H1 (cell line): ENCODE measurements at regions not wholly inside any gene's neighbourhood (a gene's known extent, or its start where the extent isn't known, plus 50 kb on each side); places are given as distances from the start of the nearest gene placed in this dataset.

ENCODE experiments used
- CTCF ChIA-PET: fragments of 300-600 bp; sonication (Branson Sonifier 250); formaldehyde crosslinking; loops from one replicate; lab custom pipeline; 2021; ENCODE audit not compliant: partially characterized antibody; lab: Charles Lee
- POLR2A ChIA-PET: fragments of 300-600 bp; sonication (Branson Sonifier 250); formaldehyde crosslinking; loops from one replicate; lab custom pipeline; 2021; ENCODE audit warnings: inconsistent platforms; ENCODE audit not compliant: partially characterized antibody; lab: Charles Lee
- DNase-seq, 2 experiments: peaks; one replicate each; pipeline versions ENCODE4 v3.0.0 to v3.0.0-alpha.2; 2010 to 2022; ENCODE audit warnings: low spot score in 2 of 2, low read depth in 1 of 2, mixed read lengths in 1 of 2
- FAIRE-seq: peaks from 2 replicates; lab custom pipeline; 2011; peaks lifted over from hg19 to GRCh38; lab: Jason Lieb, UNC
- H2AFZ ChIP-seq: 2 replicates; pipeline ENCODE4 v1.8.1; 2012; ENCODE audit warnings: low read length, inconsistent platforms
- H2AK5ac ChIP-seq: 2 replicates; pipeline ENCODE4 v1.6.1; 2013; ENCODE audit warnings: low read depth, low read length
- H2BK120ac ChIP-seq: replicated peaks from 2 replicates; pipeline ENCODE3; 2013; ENCODE audit warnings: low read depth, low read length, inconsistent platforms
- H2BK12ac ChIP-seq: 2 replicates; pipeline ENCODE4 v1.6.1; 2013; ENCODE audit warnings: low read depth, low read length
- H2BK15ac ChIP-seq: 2 replicates; pipeline ENCODE4 v1.6.1; 2013; ENCODE audit warnings: low read length
- H2BK20ac ChIP-seq: 2 replicates; pipeline ENCODE4 v1.6.1; 2013; ENCODE audit warnings: low read length
- H2BK5ac ChIP-seq: 2 replicates; pipeline ENCODE4 v1.6.1; 2013; ENCODE audit warnings: low read depth, low read length
- H3K14ac ChIP-seq: 2 replicates; pipeline ENCODE4 v1.6.1; 2013; ENCODE audit warnings: inconsistent platforms; ENCODE audit not compliant: insufficient read length
- H3K18ac ChIP-seq: 2 replicates; pipeline ENCODE4 v1.6.1; 2013; ENCODE audit warnings: low read length; ENCODE audit errors: extremely low read depth
- H3K23ac ChIP-seq: 2 replicates; pipeline ENCODE4 v1.6.1; 2013; ENCODE audit warnings: inconsistent platforms; ENCODE audit not compliant: insufficient read length
- H3K23me2 ChIP-seq: 2 replicates; pipeline ENCODE4 v1.6.1; 2013; ENCODE audit warnings: low read depth, low read length
- H3K27ac ChIP-seq: 2 replicates; pipeline ENCODE4 v1.6.1; 2011; ENCODE audit warnings: low read depth, low read length, inconsistent platforms
- H3K27me3 ChIP-seq, 4 experiments: replicated peaks in 1 of 4; 1 replicate in 1 of 4; 2 replicates in 3 of 4; pipeline versions ENCODE4 v1.6.1 to v1.8.1; 2011 to 2013; ENCODE audit warnings: low read length in 3 of 4, mild to moderate bottlenecking in 3 of 4, inconsistent platforms in 2 of 4, mixed read lengths in 2 of 4, moderate library complexity in 1 of 4; ENCODE audit not compliant: control insufficient read depth in 3 of 4, insufficient read depth in 3 of 4; ENCODE audit errors: extremely low read depth in 1 of 4
- H3K36me3 ChIP-seq, 4 experiments: 2 replicates each; pipeline versions ENCODE4 v1.6.1 to v1.8.1; 2011 to 2013; ENCODE audit warnings: mild to moderate bottlenecking in 4 of 4, low read length in 3 of 4, moderate library complexity in 2 of 4, control low read depth in 1 of 4, inconsistent platforms in 1 of 4; ENCODE audit not compliant: insufficient read depth in 4 of 4, control insufficient read depth in 2 of 4
- H3K4ac ChIP-seq: replicated peaks from 2 replicates; pipeline ENCODE3; 2013; ENCODE audit warnings: low read length, low read depth, mixed read lengths, inconsistent platforms; ENCODE audit not compliant: insufficient read length
- H3K4me1 ChIP-seq, 4 experiments: replicated peaks in 1 of 4; 1 replicate in 1 of 4; 2 replicates in 3 of 4; pipeline versions ENCODE4 v1.6.1 to v1.8.1; 2011 to 2013; ENCODE audit warnings: low read length in 3 of 4, inconsistent platforms in 2 of 4, mixed read lengths in 1 of 4; ENCODE audit not compliant: insufficient read depth in 4 of 4, control insufficient read depth in 3 of 4
- H3K4me2 ChIP-seq, 2 experiments: 2 replicates each; pipeline versions ENCODE4 v1.6.1 to v1.8.1; 2011 to 2013; ENCODE audit warnings: low read depth in 2 of 2, low read length in 2 of 2, control low read depth in 1 of 2, inconsistent platforms in 1 of 2, mild to moderate bottlenecking in 1 of 2; ENCODE audit not compliant: insufficient read depth in 1 of 2
- H3K4me3 ChIP-seq, 4 experiments: fragments of 200-600, 300-600 bp in 1 of 4; sonication (generic), shearing (Covaris generic), sonication (Bioruptor Twin) in 1 of 4; 2 replicates each; pipeline versions ENCODE4 v1.5.1 to v1.8.1; 2011 to 2016; ENCODE audit warnings: low read length in 4 of 4, low read depth in 3 of 4, control low read depth in 2 of 4, inconsistent platforms in 2 of 4, mild to moderate bottlenecking in 2 of 4, mixed read lengths in 1 of 4, moderate library complexity in 1 of 4; ENCODE audit not compliant: insufficient read depth in 2 of 4; ENCODE audit errors: extremely low read depth in 1 of 4
- H3K56ac ChIP-seq: replicated peaks from 2 replicates; pipeline ENCODE3; 2013; ENCODE audit warnings: low read depth, mild to moderate bottlenecking, mixed read lengths, low read length, inconsistent platforms; ENCODE audit not compliant: insufficient read length
- H3K79me1 ChIP-seq: 2 replicates; pipeline ENCODE4 v1.6.1; 2013; ENCODE audit warnings: low read depth, low read length, control low read depth
- H3K79me2 ChIP-seq, 2 experiments: 2 replicates each; pipeline versions ENCODE4 v1.6.1 to v1.8.1; 2012 to 2013; ENCODE audit warnings: low read length in 2 of 2, mild to moderate bottlenecking in 2 of 2, inconsistent platforms in 1 of 2; ENCODE audit not compliant: insufficient read depth in 2 of 2, control insufficient read depth in 1 of 2
- H3K9ac ChIP-seq, 4 experiments: replicated peaks in 1 of 4; 1 replicate in 1 of 4; 2 replicates in 3 of 4; pipeline versions ENCODE4 v1.6.1 to v1.8.1; 2011 to 2013; ENCODE audit warnings: low read depth in 3 of 4, low read length in 3 of 4, control low read depth in 2 of 4, mild to moderate bottlenecking in 2 of 4, moderate library complexity in 2 of 4, inconsistent platforms in 1 of 4; ENCODE audit errors: extremely low read depth in 1 of 4
- H3K9me3 ChIP-seq, 2 experiments: 2 replicates each; pipeline versions ENCODE4 v1.6.1 to v1.8.1; 2012 to 2013; ENCODE audit warnings: mild to moderate bottlenecking in 2 of 2, moderate library complexity in 2 of 2, control low read depth in 1 of 2, inconsistent platforms in 1 of 2, low read depth in 1 of 2, low read length in 1 of 2, mixed read lengths in 1 of 2; ENCODE audit not compliant: insufficient read depth in 2 of 2
- H4K20me1 ChIP-seq, 2 experiments: replicated peaks in 1 of 2; 2 replicates each; pipeline versions ENCODE3 to v1.8.1; 2011 to 2013; ENCODE audit warnings: inconsistent platforms in 2 of 2, low read length in 2 of 2, mild to moderate bottlenecking in 1 of 2; ENCODE audit not compliant: insufficient read depth in 2 of 2, control insufficient read depth in 1 of 2
- H4K5ac ChIP-seq: 2 replicates; pipeline ENCODE4 v1.6.1; 2013; ENCODE audit warnings: low read length, low read depth, mixed read lengths, inconsistent platforms; ENCODE audit not compliant: insufficient read length
- H4K8ac ChIP-seq: 2 replicates; pipeline ENCODE4 v1.8.0; 2013; ENCODE audit warnings: mild to moderate bottlenecking, moderate library complexity, low read length, inconsistent platforms; ENCODE audit not compliant: insufficient read depth; ENCODE audit errors: extremely low read depth
- H4K91ac ChIP-seq: replicated peaks from 2 replicates; pipeline ENCODE3; 2013; ENCODE audit warnings: low read length, mixed read lengths, inconsistent platforms; ENCODE audit not compliant: insufficient read length
- BCL11A ChIP-seq, 2 experiments: IDR thresholded peaks; one replicate each; pipeline ENCODE4 v1.6.1; 2011; ENCODE audit warnings: low read depth in 2 of 2, low read length in 2 of 2, mild to moderate bottlenecking in 2 of 2
- WGBS, 2 experiments: shearing (Covaris generic) in 1 of 2; methylation state at CpG; one replicate each; pipeline versions ENCODE4 v1.1.6 to v1.1.7; 2013 to 2015; ENCODE audit warnings: low lambda C conversion rate in 2 of 2, mixed read lengths in 2 of 2, inconsistent platforms in 1 of 2, low coverage in 1 of 2, missing lambda C conversion rate in 1 of 2; ENCODE audit not compliant: insufficient replicate concordance in 2 of 2, insufficient coverage in 1 of 2, insufficient read length in 1 of 2; ENCODE audit errors: extremely low coverage in 1 of 2, missing lambda C conversion rate in 1 of 2; 5-methylcytosine and 5-hydroxymethylcytosine counted together

DNA sequence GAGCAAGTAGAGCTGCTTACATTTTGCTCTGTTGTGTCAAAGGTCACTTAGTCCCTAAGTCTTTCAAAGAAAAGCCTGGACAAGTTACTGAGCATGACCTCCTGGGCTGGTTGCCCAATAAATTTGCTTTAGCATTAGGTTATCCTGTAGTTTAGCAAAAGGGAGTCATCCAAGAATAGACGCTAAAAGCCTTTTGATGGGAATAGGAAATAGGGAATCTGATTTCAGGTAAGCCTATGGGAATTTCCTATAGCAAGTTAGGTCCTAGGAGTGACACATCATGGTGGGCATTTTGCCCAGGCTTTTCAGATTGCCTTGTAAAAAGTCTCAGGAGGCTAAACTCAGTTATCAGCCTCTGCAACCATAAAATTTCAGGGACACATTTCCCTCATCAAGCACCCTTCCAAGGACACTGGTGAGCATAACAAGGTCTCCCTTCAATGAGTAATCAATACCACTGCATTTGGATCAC is 67.6 kb upstream of the RANBP3L start:
- H3K4ac ChIP-seq = no peak overlapping the region
- no peak overlapping the region for H3K18ac ChIP-seq
- H2BK15ac ChIP-seq = no peak overlapping the region
- no peak overlapping the region for H2BK120ac ChIP-seq
- H2BK20ac ChIP-seq = no peak overlapping the region
- H4K8ac ChIP-seq = no peak overlapping the region
- FAIRE-seq (no peak), DNase-seq (no peak)
- H2AFZ ChIP-seq = no peak overlapping the region
- no peak overlapping the region for H3K14ac ChIP-seq
- no peaks in the 10 kb centered on the region for H3K9me3 ChIP-seq
- WGBS, 2 experiments = 94% methylated on average over 1 of the region's 1 CpG; no CpG with 5 or more reads in 1 of the 2 experiments
- no peaks in the 10 kb centered on the region for H3K79me2 ChIP-seq
- no peak overlapping the region for H2AK5ac ChIP-seq
- POLR2A ChIA-PET = interaction anchor here (0.6 kb wide), 1 partner anchor 290 kb away, joined by 3 read pairs; no protein-coding TSS in a partner anchor
- H4K91ac ChIP-seq = no peak overlapping the region
- H3K4me1 ChIP-seq = no peaks in the 10 kb centered on the region
- H3K79me1 ChIP-seq = no peaks in the 10 kb centered on the region
- no peak overlapping the region for H4K5ac ChIP-seq
- no peaks in the 10 kb centered on the region for H3K23me2 ChIP-seq
- no peak overlapping the region for H3K23ac ChIP-seq
- H3K36me3 ChIP-seq = no peaks in the 10 kb centered on the region
- CTCF ChIA-PET = interaction anchor here (0.6 to 1.3 kb wide), 3 partner anchors 48 to 104 kb away, joined by 3 to 5 read pairs (median 4); no protein-coding TSS in a partner anchor
- H4K20me1 ChIP-seq = no peaks in the 10 kb centered on the region
- H3K27me3 ChIP-seq = no peaks in the 10 kb centered on the region
- H2BK12ac ChIP-seq = no peak overlapping the region
- no peak overlapping the region for H3K56ac ChIP-seq
- H3K9ac ChIP-seq = no peak overlapping the region
- no peak overlapping the region for H2BK5ac ChIP-seq
- no peak overlapping the region for H3K4me2 ChIP-seq
- H3K4me3 ChIP-seq = no peak overlapping the region
- no peak overlapping the region for H3K27ac ChIP-seq
- TF ChIP-seq BCL11A (IDR thresholded peaks at IDR 0.05; ENCODE audit: low read depth in 2 of 2, low read length in 2 of 2) = no peak
